GM12874 (cell line): ENCODE measurements at regions not wholly inside any gene's neighbourhood (a gene's known extent, or its start where the extent isn't known, plus 50 kb on each side); places are given as distances from the start of the nearest gene placed in this dataset.

Source experiments
- CTCF ChIP-seq: IDR thresholded peaks from 2 replicates; pipeline ENCODE4 v1.5.1; 2011; ENCODE audit warnings: low read depth, mild to moderate bottlenecking, control low read depth, low read length, moderate library complexity; ENCODE audit not compliant: insufficient read depth

GRCh38 chr11:32204751-32205150 lies 113.9 kb downstream of the RCN1 start:
- no peak for TF ChIP-seq CTCF

DNA sequence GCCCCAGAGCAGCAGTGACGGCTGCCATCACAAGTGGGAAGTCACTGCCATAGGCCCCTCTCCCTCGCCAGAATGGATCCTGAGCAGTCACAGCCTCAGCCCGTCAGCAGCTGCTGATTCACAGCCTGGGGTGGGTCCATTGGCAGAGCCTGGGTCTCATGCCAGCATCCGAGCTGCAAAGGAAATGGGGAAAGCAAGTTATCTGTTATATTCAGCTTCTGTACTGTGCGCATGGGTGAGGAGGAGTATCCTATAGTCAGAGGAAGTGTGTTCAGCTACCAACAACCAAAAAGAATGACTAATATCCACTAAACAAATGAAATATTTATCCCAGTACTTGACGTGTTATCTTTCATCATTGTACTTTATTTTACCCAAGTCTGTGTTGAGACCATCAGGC lies 119.7 kb downstream of the RCN1 start:
- TF ChIP-seq CTCF, result no peak

DNA sequence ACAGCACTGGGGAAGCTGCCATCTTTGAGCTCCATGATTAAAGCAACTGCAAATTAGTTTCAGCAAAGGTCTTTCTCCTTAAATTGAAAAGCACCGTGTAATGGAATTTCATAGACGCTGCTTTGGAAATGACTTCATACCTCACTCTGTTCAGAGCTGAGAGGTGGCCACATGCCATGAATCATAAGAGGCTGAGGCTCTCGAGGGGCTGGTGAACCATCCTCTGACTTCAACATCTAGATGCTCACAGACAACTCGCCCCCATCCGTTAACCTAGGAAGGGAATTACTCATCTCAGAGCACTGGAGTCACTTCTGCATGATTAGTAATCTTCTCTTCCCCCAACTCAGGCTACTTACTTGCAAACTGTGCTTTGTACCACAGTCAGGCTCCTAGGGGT lies 122.3 kb downstream of the RCN1 start:
- TF ChIP-seq CTCF, result no peak

DNA sequence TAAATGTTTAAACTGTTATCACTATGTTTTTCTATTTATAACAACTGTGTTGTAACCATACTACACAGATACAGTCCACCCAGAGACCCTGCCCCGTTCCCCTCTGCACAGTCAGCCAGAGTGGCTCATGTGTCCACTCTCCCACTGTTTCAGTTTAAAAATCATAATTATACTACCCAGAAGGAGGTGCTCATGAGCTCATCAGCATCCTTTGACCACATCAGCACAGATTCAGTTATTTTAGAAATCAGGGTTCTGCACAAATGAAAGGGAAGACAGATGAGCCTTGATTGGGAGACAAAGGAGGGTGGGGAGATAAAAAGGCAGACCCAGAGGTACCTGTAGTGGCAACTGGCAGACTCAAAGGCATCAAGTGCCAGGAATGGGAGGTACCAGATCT lies 124.3 kb downstream of the RCN1 start:
- peak; percentile 12; the same call in 1 of the 2 replicates for TF ChIP-seq CTCF

- TF ChIP-seq CTCF, result no peak
These were observed 125.9 kb downstream of the RCN1 start for GRCh38 chr11:32216749-32217148.

DNA sequence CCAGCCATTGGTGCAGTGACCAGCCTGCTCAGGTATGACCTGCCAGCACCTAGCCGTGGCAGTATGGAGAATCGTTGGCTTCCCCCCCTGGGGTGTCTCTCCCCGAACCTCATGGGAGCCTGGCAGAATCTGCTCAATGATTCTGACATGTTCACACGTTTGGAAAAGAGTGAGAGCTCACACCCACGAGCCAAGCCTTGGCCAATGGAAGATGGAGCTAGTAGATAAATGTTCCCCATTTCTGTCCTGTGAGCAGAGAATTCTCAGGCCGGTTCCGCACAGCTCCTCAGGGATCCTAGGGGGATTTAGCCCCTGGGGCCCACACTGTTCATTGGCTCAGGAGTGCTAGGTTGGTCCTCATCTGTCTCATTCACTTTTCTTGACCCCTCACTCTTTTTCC lies 128.4 kb downstream of the RCN1 start:
- no peak for TF ChIP-seq CTCF

- no peak for TF ChIP-seq CTCF
These were observed 130.7 kb downstream of the RCN1 start for GRCh38 chr11:32221476-32222032.

GRCh38 chr11:32224580-32224979 lies 133.7 kb downstream of the RCN1 start:
- TF ChIP-seq CTCF, result no peak
